ENCODE measurements at regions not wholly inside any gene's neighbourhood (a gene's known extent, or its start where the extent isn't known, plus 50 kb on each side); places are given as distances from the start of the nearest gene placed in this dataset.

- no peak overlapping the region for H2AFZ ChIP-seq
- H3K4me2 ChIP-seq (ENCODE audit: low read length) = no peak overlapping the region
- no peaks in the 10 kb centered on the region for H3K36me3 ChIP-seq (ENCODE audit: control insufficient read depth, insufficient read depth, low read length)
- H3K27me3 ChIP-seq (ENCODE audit: control insufficient read depth, insufficient read depth, low read length) = no peaks in the 10 kb centered on the region
- H3K27ac ChIP-seq = no peak overlapping the region
- no peaks in the 10 kb centered on the region for H3K9me3 ChIP-seq (ENCODE audit: control insufficient read depth, low read length)
- H3K9ac ChIP-seq = no peak overlapping the region
- H3K4me3 ChIP-seq (ENCODE audit: low read depth, low read length) = no peak overlapping the region
- TF ChIP-seq CTCF (IDR thresholded peaks at IDR 0.05) = no peak
- H3K79me2 ChIP-seq = no peaks in the 10 kb centered on the region
- H3K4me1 ChIP-seq = no peaks in the 10 kb centered on the region
Measured at GRCh38 chr6:51093871-51094270, 275.2 kb downstream of the TFAP2B start.

GRCh38 chr6:51094271-51094670 is 275.6 kb downstream of the TFAP2B start:
- H2AFZ ChIP-seq = no peak overlapping the region
- H3K36me3 ChIP-seq (ENCODE audit: control insufficient read depth, insufficient read depth, low read length) = no peaks in the 10 kb centered on the region
- no peak overlapping the region for H3K9ac ChIP-seq
- H3K27ac ChIP-seq = no peak overlapping the region
- no peaks in the 10 kb centered on the region for H3K27me3 ChIP-seq (ENCODE audit: control insufficient read depth, insufficient read depth, low read length)
- no peak overlapping the region for H3K4me2 ChIP-seq (ENCODE audit: low read length)
- no peak for TF ChIP-seq CTCF (IDR thresholded peaks at IDR 0.05)
- no peaks in the 10 kb centered on the region for H3K4me1 ChIP-seq
- no peak overlapping the region for H3K4me3 ChIP-seq (ENCODE audit: low read depth, low read length)
- H3K9me3 ChIP-seq (ENCODE audit: control insufficient read depth, low read length) = no peaks in the 10 kb centered on the region
- H3K79me2 ChIP-seq = no peaks in the 10 kb centered on the region

GRCh38 chr6:51098246-51098645 is 279.6 kb downstream of the TFAP2B start:
- no peaks in the 10 kb centered on the region for H3K79me2 ChIP-seq
- no peak overlapping the region for H3K9ac ChIP-seq
- no peaks in the 10 kb centered on the region for H3K36me3 ChIP-seq (ENCODE audit: control insufficient read depth, insufficient read depth, low read length)
- no peaks in the 10 kb centered on the region for H3K27me3 ChIP-seq (ENCODE audit: control insufficient read depth, insufficient read depth, low read length)
- no peak overlapping the region for H3K4me3 ChIP-seq (ENCODE audit: low read depth, low read length)
- no peaks in the 10 kb centered on the region for H3K4me1 ChIP-seq
- no peak overlapping the region for H3K27ac ChIP-seq
- TF ChIP-seq CTCF (IDR thresholded peaks at IDR 0.05) = no peak
- H3K4me2 ChIP-seq (ENCODE audit: low read length) = no peak overlapping the region
- no peak overlapping the region for H2AFZ ChIP-seq
- no peaks in the 10 kb centered on the region for H3K9me3 ChIP-seq (ENCODE audit: control insufficient read depth, low read length)

GRCh38 chr6:51098791-51099190 is 280.1 kb downstream of the TFAP2B start:
- no peaks in the 10 kb centered on the region for H3K36me3 ChIP-seq (ENCODE audit: control insufficient read depth, insufficient read depth, low read length)
- no peak overlapping the region for H3K9ac ChIP-seq
- no peak overlapping the region for H3K4me3 ChIP-seq (ENCODE audit: low read depth, low read length)
- no peak for TF ChIP-seq CTCF (IDR thresholded peaks at IDR 0.05)
- H3K79me2 ChIP-seq = no peaks in the 10 kb centered on the region
- H3K4me2 ChIP-seq (ENCODE audit: low read length) = no peak overlapping the region
- no peaks in the 10 kb centered on the region for H3K4me1 ChIP-seq
- no peaks in the 10 kb centered on the region for H3K9me3 ChIP-seq (ENCODE audit: control insufficient read depth, low read length)
- H3K27me3 ChIP-seq (ENCODE audit: control insufficient read depth, insufficient read depth, low read length) = no peaks in the 10 kb centered on the region
- H2AFZ ChIP-seq = no peak overlapping the region
- no peak overlapping the region for H3K27ac ChIP-seq

GRCh38 chr6:51099201-51099600 is 280.5 kb downstream of the TFAP2B start:
- Histone ChIP-seq H3K79me2 (no peaks in the 10 kb centered on the region), H3K27me3 (ENCODE audit: control insufficient read depth, insufficient read depth, low read length) (no peaks in the 10 kb centered on the region), H3K4me1 (no peaks in the 10 kb centered on the region), H3K27ac (no peak overlapping the region), H3K4me3 (ENCODE audit: low read depth, low read length) (no peak overlapping the region), H2AFZ (no peak overlapping the region), H3K36me3 (ENCODE audit: control insufficient read depth, insufficient read depth, low read length) (no peaks in the 10 kb centered on the region), H3K9ac (no peak overlapping the region), H3K4me2 (ENCODE audit: low read length) (no peak overlapping the region), H3K9me3 (ENCODE audit: control insufficient read depth, low read length) (no peaks in the 10 kb centered on the region)
- no peak for TF ChIP-seq CTCF (IDR thresholded peaks at IDR 0.05)

All from parathyroid adenoma (tissue), 2 donors.